Progenitor cell of endocrine pancreas (in vitro differentiated cells): ENCODE measurements at regions not wholly inside any gene's neighbourhood (a gene's known extent, or its start where the extent isn't known, plus 50 kb on each side); places are given as distances from the start of the nearest gene placed in this dataset.

Source experiments
- DNase-seq: peaks from one replicate; pipeline ENCODE4 v3.0.0; 2021; ENCODE audit warnings: low spot score; ENCODE audit not compliant: unreplicated experiment
- H3K27ac Mint-ChIP-seq: 2 replicates; pipeline ENCODE4 v1.8.0; 2021; ENCODE audit warnings: mild to moderate bottlenecking, moderate library complexity, mixed read lengths
- H3K27me3 Mint-ChIP-seq: 2 replicates; pipeline ENCODE4 v1.8.0; 2021; ENCODE audit warnings: mixed read lengths
- H3K36me3 Mint-ChIP-seq: 2 replicates; pipeline ENCODE4 v1.8.0; 2022; ENCODE audit warnings: mixed read lengths; ENCODE audit not compliant: insufficient read depth
- H3K4me1 Mint-ChIP-seq: 2 replicates; pipeline ENCODE4 v1.8.0; 2021; ENCODE audit warnings: low read depth, mixed read lengths
- H3K4me3 Mint-ChIP-seq: 2 replicates; pipeline ENCODE4 v1.8.0; 2021; ENCODE audit warnings: low read depth, mild to moderate bottlenecking, moderate library complexity, mixed read lengths
- H3K9me3 Mint-ChIP-seq: 2 replicates; pipeline ENCODE4 v1.8.0; 2021; ENCODE audit warnings: low read depth, mixed read lengths
- TF ChIP-seq, protein P1 (sequence below): fragments of 200-600 bp; sonication (generic); IDR thresholded peaks from one replicate; pipeline ENCODE4 v1.5.0; 2021; ENCODE audit warnings: antibody characterized with exemption, mild to moderate bottlenecking; ENCODE audit not compliant: unreplicated experiment

DNA sequence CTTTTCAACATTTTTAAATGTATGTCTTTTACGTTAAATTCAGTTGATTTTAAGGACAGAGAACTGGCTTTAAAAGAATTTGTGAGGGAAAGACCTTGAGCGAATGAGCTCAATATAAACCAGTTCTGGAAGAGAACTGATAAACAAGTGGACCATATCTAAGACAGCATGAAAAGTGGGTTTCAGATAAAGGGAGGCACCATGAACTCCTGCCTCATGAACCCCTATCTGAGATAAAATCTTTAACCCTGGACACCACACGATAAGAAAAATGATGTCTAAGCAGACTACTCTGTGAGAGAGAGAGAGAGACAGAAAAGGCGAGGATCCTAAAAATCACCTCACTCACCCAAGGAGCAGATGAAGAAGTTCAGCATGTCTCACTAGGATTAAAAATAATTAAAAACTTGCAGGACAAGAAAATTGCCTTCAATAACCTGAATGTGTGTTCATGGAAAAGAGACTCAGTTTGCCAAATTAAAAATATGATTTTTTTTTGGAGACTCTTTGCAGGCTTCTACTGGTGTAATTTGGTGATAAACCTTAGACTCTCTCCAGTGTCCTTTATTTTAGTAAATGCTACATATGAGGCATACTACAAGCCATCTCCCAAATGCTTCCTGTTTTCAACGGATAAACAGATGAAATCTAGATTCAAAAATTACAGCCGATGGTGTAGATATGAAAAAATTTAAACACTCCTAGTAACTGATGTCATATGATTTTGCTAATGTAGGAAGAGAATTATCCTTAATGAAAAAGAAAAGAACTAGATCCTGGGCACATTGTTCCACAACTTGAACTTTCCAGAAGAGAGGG, 299.5 kb downstream of the ADGB start:
- Mint-ChIP-seq H3K4me1 (peaks cover 3% of the 10 kb centered on the region), H3K27me3 (peaks cover 6% of the 10 kb centered on the region), H3K9me3 (peaks cover 8% of the 10 kb centered on the region), H3K27ac (no peak overlapping the region), H3K4me3 (no peak overlapping the region), H3K36me3 (no peaks in the 10 kb centered on the region)
- no peak for DNase-seq
- TF ChIP-seq, protein P1, sequence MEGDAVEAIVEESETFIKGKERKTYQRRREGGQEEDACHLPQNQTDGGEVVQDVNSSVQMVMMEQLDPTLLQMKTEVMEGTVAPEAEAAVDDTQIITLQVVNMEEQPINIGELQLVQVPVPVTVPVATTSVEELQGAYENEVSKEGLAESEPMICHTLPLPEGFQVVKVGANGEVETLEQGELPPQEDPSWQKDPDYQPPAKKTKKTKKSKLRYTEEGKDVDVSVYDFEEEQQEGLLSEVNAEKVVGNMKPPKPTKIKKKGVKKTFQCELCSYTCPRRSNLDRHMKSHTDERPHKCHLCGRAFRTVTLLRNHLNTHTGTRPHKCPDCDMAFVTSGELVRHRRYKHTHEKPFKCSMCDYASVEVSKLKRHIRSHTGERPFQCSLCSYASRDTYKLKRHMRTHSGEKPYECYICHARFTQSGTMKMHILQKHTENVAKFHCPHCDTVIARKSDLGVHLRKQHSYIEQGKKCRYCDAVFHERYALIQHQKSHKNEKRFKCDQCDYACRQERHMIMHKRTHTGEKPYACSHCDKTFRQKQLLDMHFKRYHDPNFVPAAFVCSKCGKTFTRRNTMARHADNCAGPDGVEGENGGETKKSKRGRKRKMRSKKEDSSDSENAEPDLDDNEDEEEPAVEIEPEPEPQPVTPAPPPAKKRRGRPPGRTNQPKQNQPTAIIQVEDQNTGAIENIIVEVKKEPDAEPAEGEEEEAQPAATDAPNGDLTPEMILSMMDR = no peak

- peaks cover 8% of the 10 kb centered on the region for H3K9me3 Mint-ChIP-seq
- TF ChIP-seq, protein P1 = no peak
- no peaks in the 10 kb centered on the region for H3K36me3 Mint-ChIP-seq
- DNase-seq = no peak
- peaks cover 6% of the 10 kb centered on the region for H3K27me3 Mint-ChIP-seq
- H3K4me3 Mint-ChIP-seq = no peak overlapping the region
- no peak overlapping the region for H3K27ac Mint-ChIP-seq
- H3K4me1 Mint-ChIP-seq = peaks cover 3% of the 10 kb centered on the region
These were observed 300.1 kb downstream of the ADGB start for GRCh38 chr6:146898888-146899227.

- Mint-ChIP-seq H3K27me3 (no peaks in the 10 kb centered on the region), H3K4me3 (no peak overlapping the region), H3K27ac (no peak overlapping the region), H3K4me1 (no peaks in the 10 kb centered on the region), H3K9me3 (no peaks in the 10 kb centered on the region), H3K36me3 (no peaks in the 10 kb centered on the region)
- no peak for DNase-seq
- TF ChIP-seq, protein P1 = no peak
These were observed 302.0 kb upstream of the STXBP5 start for GRCh38 chr6:146901940-146902816.

DNA sequence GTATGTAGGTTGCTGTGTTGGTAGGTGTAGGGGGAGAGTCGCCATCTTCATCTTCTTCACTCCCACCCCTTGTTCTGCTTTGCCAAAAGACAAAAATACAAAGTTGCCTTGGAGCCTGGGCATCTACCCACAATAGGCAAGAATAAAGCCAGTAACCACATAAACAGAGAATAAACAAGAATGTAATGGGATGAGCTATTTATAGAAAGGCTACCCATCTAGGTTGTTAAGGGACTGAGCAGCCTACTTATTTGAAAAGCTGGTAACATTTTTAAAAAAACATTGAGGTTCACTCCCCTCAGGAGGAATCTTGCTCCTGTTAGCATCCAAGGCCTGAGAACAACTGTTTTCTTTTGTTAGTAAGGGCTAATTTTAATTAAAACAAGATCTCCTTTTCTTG, 301.4 kb upstream of the STXBP5 start:
- Mint-ChIP-seq H3K27me3 (no peaks in the 10 kb centered on the region), H3K36me3 (no peaks in the 10 kb centered on the region), H3K4me1 (no peaks in the 10 kb centered on the region), H3K4me3 (no peak overlapping the region), H3K27ac (no peak overlapping the region), H3K9me3 (no peaks in the 10 kb centered on the region)
- DNase-seq = no peak
- TF ChIP-seq, protein P1 = no peak

GRCh38 chr6:146903451-146903850, 300.8 kb upstream of the STXBP5 start:
- Mint-ChIP-seq H3K36me3 (no peaks in the 10 kb centered on the region), H3K4me3 (no peak overlapping the region), H3K4me1 (no peaks in the 10 kb centered on the region), H3K27ac (no peak overlapping the region), H3K9me3 (no peaks in the 10 kb centered on the region), H3K27me3 (no peaks in the 10 kb centered on the region)
- DNase-seq = no peak
- TF ChIP-seq, protein P1 = no peak
